ENCODE measurements at regions not wholly inside any gene's neighbourhood (a gene's known extent, or its start where the extent isn't known, plus 50 kb on each side); places are given as distances from the start of the nearest gene placed in this dataset.

DNA sequence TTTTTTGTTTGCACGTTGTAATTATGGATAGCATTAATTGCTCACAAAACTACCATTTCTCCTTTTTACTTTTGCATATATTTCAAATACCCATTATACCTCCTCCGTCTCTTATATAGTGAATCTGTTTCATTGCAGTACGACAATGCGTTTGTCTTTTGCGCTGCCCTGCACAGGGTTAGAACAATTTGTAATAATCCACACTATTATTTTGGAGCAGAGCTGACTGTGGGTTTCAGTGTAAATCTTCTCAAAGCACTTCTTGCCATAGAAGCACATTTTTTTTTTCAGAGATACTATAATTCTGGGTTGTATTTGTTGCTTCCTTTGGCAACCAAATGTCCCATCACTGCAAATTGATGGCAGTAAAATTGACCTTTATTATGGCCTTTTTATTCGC, 451.8 kb upstream of the STXBP6 start:
- TF ChIP-seq, protein P1, sequence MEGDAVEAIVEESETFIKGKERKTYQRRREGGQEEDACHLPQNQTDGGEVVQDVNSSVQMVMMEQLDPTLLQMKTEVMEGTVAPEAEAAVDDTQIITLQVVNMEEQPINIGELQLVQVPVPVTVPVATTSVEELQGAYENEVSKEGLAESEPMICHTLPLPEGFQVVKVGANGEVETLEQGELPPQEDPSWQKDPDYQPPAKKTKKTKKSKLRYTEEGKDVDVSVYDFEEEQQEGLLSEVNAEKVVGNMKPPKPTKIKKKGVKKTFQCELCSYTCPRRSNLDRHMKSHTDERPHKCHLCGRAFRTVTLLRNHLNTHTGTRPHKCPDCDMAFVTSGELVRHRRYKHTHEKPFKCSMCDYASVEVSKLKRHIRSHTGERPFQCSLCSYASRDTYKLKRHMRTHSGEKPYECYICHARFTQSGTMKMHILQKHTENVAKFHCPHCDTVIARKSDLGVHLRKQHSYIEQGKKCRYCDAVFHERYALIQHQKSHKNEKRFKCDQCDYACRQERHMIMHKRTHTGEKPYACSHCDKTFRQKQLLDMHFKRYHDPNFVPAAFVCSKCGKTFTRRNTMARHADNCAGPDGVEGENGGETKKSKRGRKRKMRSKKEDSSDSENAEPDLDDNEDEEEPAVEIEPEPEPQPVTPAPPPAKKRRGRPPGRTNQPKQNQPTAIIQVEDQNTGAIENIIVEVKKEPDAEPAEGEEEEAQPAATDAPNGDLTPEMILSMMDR (conservative IDR thresholded peaks at IDR 0.05 in 1 of 2, IDR thresholded peaks at IDR 0.05 in 1 of 2; ENCODE audit: extremely low read depth in 1 of 2, insufficient read depth in 1 of 2, low read depth in 1 of 2, low read length in 2 of 2), result no peak
- TF ChIP-seq EZH2 (IDR thresholded peaks at IDR 0.05; ENCODE audit: borderline replicate concordance, low read length), result no peak
